Ramos (cell line): ENCODE measurements at regions not wholly inside any gene's neighbourhood (a gene's known extent, or its start where the extent isn't known, plus 50 kb on each side); places are given as distances from the start of the nearest gene placed in this dataset.

Source experiments
- in situ Hi-C: fragments of 300-500 bp; cut with MboI; formaldehyde crosslinking; loops from one replicate; pipeline ENCODE4 v1.14.3; 2022; ENCODE audit warnings: low sequenced_read_pairs; ENCODE audit not compliant: unreplicated experiment

- in situ Hi-C loops, result no loop called here
Measured at GRCh38 chr7:130922206-130923112, 188.5 kb upstream of the KLF14 start.

GRCh38 chr7:130923365-130923764, 189.4 kb upstream of the KLF14 start:
- in situ Hi-C loops, result no loop called here

GRCh38 chr7:130923930-130924329, 189.9 kb upstream of the KLF14 start:
- in situ Hi-C loops, result no loop called here

GRCh38 chr7:130925136-130925794, 191.3 kb upstream of the KLF14 start:
- in situ Hi-C loops, result no loop called here

GRCh38 chr7:130926001-130926691, 192.1 kb upstream of the KLF14 start:
- in situ Hi-C loops, result no loop called here

GRCh38 chr7:130927062-130927461, 193.1 kb upstream of the KLF14 start:
- in situ Hi-C loops, result no loop called here

- in situ Hi-C loops, result no loop called here
Measured at GRCh38 chr7:130927564-130927963, 193.6 kb upstream of the KLF14 start.

GRCh38 chr7:130929896-130930659, 196.1 kb upstream of the KLF14 start:
- in situ Hi-C loops, result no loop called here

GRCh38 chr7:130930681-130931080, 196.7 kb upstream of the KLF14 start:
- in situ Hi-C loops, result no loop called here

- in situ Hi-C loops, result no loop called here
Measured at GRCh38 chr7:130931423-130931822, 197.4 kb upstream of the KLF14 start.

- in situ Hi-C loops, result no loop called here
Measured at GRCh38 chr7:130932088-130932487, 198.1 kb upstream of the KLF14 start.

- in situ Hi-C loops, result no loop called here
Measured at GRCh38 chr7:130932667-130933432, 198.8 kb upstream of the KLF14 start.

GRCh38 chr7:130933919-130934318, 199.9 kb upstream of the KLF14 start:
- in situ Hi-C loops, result no loop called here

GRCh38 chr7:130935564-130936157, 201.7 kb upstream of the KLF14 start:
- in situ Hi-C loops, result no loop called here

- in situ Hi-C loops, result no loop called here
Measured at GRCh38 chr7:130936202-130936931, 202.4 kb upstream of the KLF14 start.

- in situ Hi-C loops, result no loop called here
Measured at GRCh38 chr7:130937016-130937415, 203.0 kb upstream of the KLF14 start.

- in situ Hi-C loops, result no loop called here
Measured at GRCh38 chr7:130937830-130938229, 203.8 kb upstream of the KLF14 start.

- in situ Hi-C loops, result no loop called here
Measured at GRCh38 chr7:130938661-130939060, 204.7 kb upstream of the KLF14 start.
